GM21717 (cell line): ENCODE measurements at regions not wholly inside any gene's neighbourhood (a gene's known extent, or its start where the extent isn't known, plus 50 kb on each side); places are given as distances from the start of the nearest gene placed in this dataset.

Experiments used
- ATAC-seq: cut with Tn5 transposase; IDR thresholded peaks from one replicate; pipeline ENCODE4 v1.9.1; 2021; ENCODE audit warnings: mild to moderate bottlenecking, moderate library complexity; ENCODE audit not compliant: unreplicated experiment

DNA sequence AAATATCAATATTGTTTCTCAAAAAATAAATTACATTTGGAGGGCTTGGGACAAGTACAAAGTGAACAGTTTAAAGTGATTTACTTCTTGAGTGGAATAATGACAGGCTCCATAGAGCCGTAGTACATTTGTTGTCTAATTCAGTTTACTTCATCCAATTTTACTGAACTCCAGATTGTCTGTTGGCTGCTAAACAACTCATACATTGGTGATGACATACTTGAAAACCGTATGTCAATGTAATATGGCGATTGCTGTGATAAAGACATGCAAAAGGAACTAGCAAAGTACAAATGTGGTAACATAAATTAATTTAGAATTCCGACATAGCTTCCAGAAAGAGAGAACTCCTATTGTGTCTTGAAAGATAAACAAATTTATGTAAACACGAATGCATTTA, 1197.5 kb upstream of the CDH18 start:
- no peak for ATAC-seq

DNA sequence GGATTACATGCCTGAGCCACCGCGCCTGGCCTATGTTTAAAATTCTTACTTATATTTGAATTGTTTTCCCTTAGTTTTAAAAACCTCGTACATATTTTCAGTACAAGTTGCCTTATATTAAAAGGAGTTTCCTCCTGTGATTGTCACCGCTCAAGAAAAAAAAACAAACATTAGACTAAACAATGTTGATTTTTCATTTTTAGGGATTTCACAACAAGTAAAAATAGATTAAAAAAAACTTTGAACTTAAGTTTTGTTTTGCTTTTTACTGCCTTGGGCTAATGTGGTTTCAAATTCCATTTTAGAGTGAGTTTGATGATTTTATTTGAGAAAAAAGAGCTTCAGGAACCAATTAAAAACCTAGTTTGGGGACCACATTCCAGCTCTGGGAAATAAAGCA, 1196.6 kb upstream of the CDH18 start:
- no peak for ATAC-seq

DNA sequence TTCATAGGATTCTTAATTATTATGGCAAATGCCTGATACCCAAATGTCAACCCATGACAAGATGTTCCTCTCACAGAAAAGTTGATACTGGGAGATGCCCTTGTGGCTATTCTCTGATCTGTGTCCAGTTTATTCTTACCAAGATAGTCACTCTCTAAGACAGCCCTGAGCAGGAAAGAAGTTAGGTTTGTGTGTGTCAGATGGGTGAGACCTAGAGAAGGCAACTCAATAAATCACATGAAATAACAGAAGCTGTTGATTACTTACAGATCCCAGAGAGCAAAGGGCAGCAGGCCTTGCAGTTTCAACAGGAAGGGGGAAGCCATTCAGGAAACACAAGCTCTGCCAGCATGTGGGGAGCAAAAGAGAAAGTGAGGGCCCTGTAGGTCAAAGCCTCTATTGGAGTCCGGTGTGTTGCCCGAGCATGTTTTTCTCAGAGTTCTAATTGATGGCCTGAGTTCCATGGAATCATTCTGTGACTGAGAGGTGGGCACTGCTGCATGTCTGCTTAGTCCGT, 1193.7 kb upstream of the CDH18 start:
- ATAC-seq = no peak

DNA sequence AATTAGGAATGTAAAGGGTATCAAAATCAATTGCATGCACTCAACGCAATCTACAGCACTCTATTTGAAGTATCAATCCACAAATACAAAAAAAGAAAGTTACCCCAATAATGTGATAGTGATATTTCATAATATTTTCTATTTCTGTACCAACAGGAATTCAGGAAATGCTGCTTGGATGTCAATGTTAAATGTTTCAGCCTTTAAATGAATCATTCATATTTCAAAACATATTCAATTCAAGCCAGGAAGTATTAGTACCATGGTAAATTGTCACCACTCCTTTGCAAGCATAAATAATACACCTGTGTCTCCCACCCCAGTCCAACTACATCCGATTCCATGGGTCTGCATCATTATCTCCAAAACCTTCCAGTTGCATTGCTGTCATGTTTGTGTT, 1185.5 kb upstream of the CDH18 start:
- ATAC-seq = no peak

DNA sequence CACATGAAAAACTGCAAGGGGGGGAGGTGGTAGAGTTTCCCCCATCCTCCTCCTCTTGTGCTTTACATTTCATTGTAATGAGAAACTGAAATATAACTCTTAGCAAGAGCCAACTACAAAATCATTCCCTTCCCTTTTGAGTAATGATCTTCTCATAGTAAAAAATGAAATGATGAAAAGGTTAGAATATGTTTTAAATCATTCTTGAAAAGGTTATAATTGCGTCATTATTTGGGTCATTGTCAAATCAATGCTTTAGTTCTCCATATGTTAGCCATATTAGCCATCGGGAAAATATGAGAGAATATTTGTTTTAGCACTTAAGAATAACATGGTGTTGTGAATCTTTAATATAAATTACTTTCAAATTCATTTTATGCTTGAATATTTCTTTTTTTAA, 1185.0 kb upstream of the CDH18 start:
- ATAC-seq = no peak

DNA sequence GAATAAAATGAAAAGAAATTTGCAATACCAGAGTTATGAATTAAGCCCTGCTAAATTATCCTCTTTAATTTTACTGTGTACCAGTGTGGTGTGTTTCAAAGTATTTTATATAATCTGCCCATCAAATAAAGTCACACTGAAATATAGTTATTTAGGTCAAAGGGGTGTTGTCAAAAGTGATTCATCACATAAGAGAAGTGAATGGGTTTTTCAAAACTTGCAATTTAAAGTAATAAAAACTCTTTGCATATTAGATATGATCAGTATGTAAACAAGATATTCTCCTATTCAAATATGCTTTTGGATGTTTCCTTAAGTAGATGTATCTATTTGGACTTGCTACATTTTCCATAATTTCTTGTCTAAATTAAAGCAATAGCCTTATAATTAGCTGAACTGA, 1183.0 kb upstream of the CDH18 start:
- no peak for ATAC-seq

DNA sequence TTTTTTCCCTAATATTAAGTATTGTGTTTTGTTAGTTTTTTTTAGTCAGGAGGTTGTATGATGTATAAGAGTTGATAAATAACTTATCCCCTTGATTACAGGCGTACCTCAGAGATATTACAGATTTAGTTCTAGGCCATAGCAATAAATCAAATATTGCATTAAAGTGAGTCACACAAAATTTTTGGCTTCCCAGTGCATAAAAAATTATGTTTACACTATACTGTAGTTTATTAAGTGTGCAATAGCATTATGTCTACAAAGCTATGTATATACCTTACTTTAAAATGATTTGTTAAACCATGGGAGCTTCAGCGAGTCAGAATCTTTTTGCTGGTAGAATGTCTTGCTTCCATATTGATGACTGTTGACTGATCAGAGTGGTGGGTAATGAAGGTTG, 1180.6 kb upstream of the CDH18 start:
- no peak for ATAC-seq

DNA sequence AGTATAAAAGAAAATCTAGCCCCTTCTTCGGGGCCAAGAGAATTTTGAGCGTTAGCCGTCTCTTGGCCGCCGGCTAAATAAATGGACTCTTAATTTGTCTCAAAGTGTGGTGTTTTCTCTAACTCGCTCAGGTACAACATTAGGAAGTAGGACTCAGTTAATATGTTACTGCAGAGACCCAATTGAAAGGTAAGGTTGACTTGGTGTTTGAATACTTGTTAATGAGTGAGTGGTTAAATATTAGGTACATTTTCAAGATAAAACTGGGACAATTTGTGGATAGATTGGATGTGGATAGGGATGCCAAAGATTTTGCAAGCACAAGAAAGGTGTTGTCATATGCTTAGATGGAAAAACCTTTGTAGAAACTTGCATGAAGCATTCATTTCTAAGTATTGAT, 1177.3 kb upstream of the CDH18 start:
- ATAC-seq = no peak

DNA sequence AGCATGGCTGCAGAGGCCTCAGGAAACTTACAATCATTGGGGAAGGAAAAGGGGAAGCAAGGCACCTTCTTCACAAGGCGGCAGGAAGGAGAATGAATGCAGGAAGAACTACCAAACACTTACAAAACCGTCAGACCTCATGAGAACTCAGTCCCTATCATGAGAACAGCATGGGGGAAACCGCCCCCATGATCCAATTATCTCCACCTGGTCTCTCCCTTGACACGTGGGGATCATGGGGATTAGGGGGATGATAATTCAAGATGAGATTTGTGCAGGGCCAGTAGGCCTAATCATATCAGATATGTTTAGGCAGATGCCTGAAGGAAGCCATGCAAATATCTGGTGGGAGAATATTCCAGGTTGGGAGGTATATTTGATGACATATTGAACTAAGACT, 1176.4 kb upstream of the CDH18 start:
- no peak for ATAC-seq

DNA sequence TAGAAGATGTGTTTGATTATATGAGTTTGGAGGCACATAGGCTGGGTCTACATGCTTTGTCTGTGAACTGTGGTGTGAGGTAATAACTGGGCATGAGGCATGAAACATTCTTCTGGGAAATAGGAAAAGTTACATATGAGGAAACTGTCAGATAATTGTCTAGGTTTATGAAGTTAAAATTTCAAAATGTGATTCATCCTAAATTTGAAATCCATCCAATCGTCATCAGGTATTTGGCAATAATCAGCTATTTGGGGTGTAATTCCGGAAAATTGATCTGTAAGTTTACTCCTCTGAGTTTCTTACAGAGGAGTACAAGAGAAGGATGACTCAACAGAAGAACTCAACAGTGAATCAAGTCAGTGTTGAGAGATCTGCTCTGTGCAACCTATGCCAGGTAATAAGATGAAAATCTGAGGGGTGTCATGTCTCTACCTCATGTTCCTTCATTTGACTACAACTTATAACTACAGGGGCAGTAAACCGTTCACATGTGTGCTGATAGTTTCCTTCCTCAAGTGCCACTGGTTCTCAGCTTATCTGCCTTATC, 1171.6 kb upstream of the CDH18 start:
- no peak for ATAC-seq

DNA sequence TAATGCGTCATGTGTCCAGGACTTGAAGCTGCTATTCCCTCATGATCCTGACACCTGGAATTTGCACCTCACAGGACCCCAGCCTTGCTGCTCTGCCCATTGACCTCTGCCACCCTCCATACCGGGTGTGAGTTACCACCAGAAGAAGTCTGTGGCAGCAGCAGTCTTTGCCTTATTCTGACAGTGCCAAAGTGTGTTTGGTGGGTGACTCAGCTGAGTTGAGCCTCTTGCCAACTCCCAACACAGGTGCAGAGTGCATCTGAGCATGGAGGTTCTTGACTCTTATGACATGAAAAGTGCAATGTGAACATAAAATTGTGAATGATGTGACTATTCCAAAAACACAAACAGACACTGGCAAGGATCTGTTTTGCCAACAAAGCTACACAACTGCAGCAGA, 1166.5 kb upstream of the CDH18 start:
- no peak for ATAC-seq

DNA sequence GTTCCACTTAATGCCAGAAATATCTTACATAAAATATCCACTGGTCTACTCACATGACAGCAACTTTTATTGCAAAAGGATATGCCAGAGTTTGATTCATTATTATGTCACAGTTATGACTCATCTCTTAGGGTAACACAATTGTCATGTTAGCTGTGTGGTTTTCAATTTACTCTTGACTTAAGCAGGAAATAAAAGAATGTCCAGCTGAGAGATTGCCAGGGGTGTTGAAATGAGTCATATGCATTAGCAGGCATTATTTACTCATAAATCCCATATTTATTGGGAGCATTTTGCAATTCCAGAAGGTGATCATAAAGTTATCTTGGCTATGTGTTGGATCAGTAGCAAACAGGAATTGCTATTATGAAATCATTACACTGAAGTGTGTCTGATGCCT, 1164.6 kb upstream of the CDH18 start:
- no peak for ATAC-seq

DNA sequence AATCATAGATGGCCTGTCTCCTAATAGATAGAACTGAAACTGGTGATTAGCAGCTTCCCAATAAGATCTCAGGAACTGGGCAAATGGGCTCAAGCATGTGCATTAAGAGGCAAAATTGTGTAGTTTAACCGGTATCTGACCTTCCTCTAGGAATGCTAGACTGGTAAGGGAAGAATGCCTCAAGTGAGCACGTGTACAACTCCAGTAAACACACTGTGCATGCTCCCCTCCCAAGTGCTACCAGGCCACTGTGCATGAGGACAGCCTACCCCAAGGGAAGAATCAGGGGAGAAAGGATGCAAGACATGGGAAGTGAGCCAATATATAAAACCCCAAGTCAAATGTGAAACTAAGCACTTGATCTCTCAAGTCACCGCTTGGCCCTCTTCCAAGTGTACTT, 1157.4 kb upstream of the CDH18 start:
- no peak for ATAC-seq

DNA sequence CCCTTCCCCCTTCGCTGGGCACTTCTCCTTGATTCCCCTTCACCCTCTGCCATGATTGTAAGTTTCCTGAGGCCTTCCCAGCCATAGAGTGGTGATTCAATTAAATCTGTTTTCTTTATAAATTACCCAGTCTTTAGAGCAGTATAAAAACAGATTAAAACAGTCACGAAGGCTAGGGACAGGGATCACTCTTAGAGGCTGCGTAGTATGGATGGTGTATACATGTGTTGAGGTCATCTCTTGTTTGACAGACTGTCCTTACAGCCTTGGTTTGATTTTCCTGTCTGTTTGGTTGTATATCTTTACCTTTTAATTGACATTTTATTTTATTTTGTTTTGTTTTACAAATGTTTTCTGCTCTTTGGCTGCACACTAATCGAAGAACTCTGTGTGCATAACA, 1155.7 kb upstream of the CDH18 start:
- ATAC-seq = no peak

DNA sequence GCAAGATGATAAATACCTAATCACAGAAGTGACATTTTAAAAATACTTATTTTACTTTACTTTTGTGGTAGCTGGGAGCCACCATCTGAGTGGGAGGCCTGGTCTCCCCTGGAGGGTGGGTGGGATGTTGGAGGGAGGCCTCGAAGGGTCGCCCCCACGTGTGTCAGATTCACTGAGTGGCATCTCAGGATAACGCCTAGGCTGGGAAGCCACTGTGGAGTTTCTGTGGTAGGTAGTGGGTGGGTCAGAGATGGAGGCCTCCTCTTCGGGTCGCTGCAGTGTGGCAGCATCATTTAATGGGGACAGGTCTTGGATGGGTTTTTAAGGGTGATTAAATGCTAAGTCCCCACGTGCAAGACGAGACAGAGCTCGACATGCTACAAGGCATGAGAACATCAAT, 1154.8 kb upstream of the CDH18 start:
- no peak for ATAC-seq

DNA sequence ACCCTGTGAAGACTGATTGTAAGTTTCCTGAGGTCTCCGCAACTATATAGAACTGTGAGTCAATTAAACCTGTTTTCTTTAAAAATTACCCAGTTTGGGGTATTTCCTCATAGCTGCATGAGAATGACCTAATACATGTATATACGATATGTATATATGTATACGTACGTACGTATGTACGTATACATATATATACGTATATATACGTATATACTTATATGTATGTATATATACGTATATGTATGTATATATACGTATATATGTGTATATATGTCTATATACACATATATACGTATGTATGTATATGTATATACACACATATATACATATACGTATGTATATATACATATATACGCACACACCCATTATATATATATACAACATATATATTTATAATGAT, 1153.0 kb upstream of the CDH18 start:
- no peak for ATAC-seq

DNA sequence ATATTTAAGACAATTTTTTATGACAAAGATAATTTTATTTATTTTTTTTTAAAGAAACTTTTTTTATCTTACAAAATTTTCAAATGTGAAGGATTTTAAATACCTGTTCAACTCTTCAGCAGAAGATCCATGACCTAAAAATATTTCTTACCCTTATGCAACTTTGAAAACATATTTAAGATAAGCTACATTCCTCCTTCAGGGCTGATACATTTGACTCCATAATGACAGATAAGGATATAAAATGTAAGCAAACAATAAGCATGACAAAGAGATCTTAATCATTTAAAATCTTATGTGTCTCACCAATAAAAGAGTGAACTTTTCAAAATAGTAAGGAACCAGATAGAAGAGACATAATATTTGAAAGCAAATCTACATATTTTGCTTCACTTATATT, 1138.2 kb upstream of the CDH18 start:
- no peak for ATAC-seq

DNA sequence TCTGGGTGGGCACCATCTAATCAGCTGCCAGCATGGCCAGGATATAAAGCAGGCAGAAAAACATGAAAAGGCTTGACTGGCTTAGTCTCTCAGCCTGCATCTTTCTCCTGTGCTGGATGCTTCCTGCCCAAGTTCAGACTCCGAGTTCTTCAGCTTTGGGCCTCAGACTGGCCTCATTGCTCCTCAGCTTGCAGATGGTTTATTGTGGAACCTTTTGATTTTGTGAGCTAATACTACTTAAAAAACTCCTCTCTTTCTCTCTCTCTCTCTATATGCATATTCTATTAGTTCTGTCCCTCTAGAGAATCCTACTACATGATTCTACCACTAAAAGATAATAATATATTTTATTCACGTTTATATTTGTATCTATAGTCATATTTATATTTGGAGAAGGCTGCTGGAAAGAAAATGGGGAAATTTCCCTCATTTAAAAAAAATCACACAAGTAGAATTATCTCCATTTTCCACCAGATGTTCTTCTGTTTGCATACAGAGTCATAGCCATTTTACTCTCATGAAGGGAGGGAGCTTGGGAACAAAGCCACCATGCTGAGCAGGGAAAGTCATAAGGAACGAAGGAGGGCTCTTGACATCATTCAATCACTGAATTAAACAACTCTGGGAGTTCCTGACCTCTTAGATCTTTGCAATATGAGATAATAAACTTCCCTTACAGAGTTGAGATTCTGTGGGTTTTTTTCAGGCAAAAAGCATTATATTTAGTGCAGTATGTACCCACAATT, 1137.4 kb upstream of the CDH18 start:
- ATAC-seq = no peak

DNA sequence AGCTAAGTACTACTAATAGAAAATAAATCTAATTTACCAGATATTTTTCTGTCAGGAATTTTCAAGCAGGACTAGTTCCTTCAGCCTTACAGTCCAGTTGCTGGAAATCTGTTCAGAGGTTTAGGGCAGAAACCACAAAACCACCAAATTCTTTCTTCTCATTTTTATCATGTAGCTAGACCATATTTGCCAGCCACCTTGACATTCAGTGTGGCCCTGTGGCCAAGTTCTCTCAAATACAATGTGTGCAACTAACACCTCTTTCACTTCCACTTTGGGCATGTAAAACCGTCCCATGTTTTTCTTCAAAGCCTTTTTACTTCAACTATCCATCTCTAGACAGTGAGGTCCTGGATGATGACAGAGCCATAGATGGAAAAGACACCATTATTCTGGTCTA, 1133.2 kb upstream of the CDH18 start:
- ATAC-seq = no peak

DNA sequence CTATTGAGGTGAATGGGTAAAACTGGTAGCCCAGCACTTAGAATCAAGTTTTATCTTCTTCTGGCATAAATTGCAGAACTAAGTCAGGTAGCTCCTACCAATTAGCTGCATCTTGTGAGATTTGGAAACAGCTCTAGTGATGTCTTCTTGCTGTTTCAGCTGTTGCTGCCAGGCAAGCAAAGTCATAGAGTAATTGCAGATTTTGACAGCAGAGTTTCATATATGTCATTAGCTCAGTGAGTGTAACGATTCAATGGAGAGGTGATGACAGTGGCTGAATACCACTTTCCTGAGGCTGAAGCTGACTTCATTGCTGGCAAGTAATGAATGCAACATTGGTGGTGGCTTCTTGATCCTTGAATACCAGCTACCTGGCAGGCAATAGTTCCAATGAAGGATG, 1109.7 kb upstream of the CDH18 start:
- ATAC-seq = no peak

DNA sequence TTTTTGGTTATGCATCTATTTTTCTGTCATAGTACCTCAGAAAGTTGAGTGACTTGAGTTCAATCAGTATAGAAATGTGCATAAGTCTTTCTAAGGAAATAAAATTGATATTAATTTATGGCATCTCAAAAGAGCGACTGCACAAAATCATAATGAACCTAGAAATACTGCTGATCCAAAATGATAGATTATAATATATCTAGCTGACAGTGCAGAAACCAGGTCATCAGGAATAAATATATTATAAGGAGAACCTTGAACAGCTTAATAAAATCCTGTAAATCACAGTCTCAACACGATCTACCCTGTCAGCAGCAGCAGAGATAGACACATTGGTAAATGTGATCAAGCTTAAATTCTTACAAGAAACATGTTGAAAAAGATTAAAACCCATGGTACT, 1106.6 kb upstream of the CDH18 start:
- ATAC-seq = no peak

DNA sequence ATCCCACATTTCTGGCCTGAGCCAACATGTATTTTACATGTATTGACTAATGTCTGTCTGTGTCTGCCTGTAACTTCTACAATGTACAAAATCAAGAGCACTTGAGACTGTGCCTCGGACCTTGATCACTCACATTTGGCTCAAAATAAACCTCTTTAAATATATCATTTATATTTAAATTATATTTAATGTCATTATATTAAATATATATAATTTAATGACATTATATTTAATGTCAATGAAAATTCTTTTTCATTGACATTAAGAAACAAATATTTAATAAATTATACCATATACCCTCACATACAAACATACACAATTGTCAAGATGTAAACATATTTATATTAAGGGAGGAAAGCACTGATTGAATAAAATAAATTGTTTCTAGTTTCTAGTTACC, 1099.8 kb upstream of the CDH18 start:
- no peak for ATAC-seq

DNA sequence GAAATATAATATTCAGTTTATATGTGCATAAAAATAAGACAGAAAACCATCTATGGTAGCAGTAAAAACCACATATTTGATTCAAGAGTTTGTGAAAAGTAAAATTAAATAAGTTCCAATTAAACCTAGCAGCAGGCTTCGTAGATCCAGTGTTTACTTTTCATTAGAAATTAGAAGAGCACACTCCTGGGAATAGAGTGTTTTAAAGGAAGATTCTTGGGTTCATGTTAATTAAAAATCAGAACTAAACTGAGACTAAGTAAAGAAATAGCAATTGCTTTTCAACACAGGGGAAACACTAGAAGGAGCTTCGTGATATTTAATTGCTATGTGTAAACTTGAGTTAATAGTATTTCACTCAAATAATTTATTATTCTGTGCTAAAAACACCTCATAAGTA, 1097.8 kb upstream of the CDH18 start:
- ATAC-seq = no peak
